AG08395 (cell line): ENCODE measurements at regions not wholly inside any gene's neighbourhood (a gene's known extent, or its start where the extent isn't known, plus 50 kb on each side); places are given as distances from the start of the nearest gene placed in this dataset.
"Not testable (repeated sequence)": the region's sequence is repeated elsewhere in the genome, so short reads cannot be mapped to it uniquely, and the experiment has no call there.

Experiments
- DNase-seq: peaks from one replicate; pipeline ENCODE4 v3.0.0; 2012; ENCODE audit warnings: mixed read lengths, low spot score

- DNase-seq = no peak
Observed at GRCh38 chr3:31184261-31185061, 290.0 kb upstream of the GADL1 start.

GRCh38 chr3:31185062-31185357 lies 290.5 kb upstream of the GADL1 start:
- DNase-seq = no peak

- no peak for DNase-seq
Observed at GRCh38 chr3:31186041-31186440, 291.6 kb upstream of the GADL1 start.

- DNase-seq = no peak
Observed at GRCh38 chr3:31187380-31187779, 292.9 kb upstream of the GADL1 start.

GRCh38 chr3:31188112-31188511 lies 293.7 kb upstream of the GADL1 start:
- no peak for DNase-seq

GRCh38 chr3:31189330-31189729 lies 294.9 kb upstream of the GADL1 start:
- no peak for DNase-seq

- no peak for DNase-seq
Observed at GRCh38 chr3:31189971-31190370, 295.5 kb upstream of the GADL1 start.

- no peak for DNase-seq
Observed at GRCh38 chr3:31191354-31191753, 296.9 kb upstream of the GADL1 start.

GRCh38 chr3:31193429-31193828 lies 299.0 kb upstream of the GADL1 start:
- no peak for DNase-seq

- DNase-seq = no peak
Observed at GRCh38 chr3:31193871-31194270, 299.4 kb upstream of the GADL1 start.

GRCh38 chr3:31196261-31196660 lies 301.8 kb upstream of the GADL1 start:
- no peak for DNase-seq

GRCh38 chr3:31196881-31197364 lies 302.5 kb upstream of the GADL1 start:
- peak; percentile 82 for DNase-seq

- DNase-seq = no peak
Observed at GRCh38 chr3:31197941-31198340, 303.5 kb upstream of the GADL1 start.

GRCh38 chr3:31198890-31199289 lies 304.4 kb upstream of the GADL1 start:
- no peak for DNase-seq

GRCh38 chr3:31203960-31204795 lies 309.7 kb upstream of the GADL1 start:
- no peak for DNase-seq

GRCh38 chr3:31204796-31205056 lies 310.3 kb upstream of the GADL1 start:
- not testable (repeated sequence) for DNase-seq

- no peak for DNase-seq
Observed at GRCh38 chr3:31210068-31210645, 315.7 kb upstream of the GADL1 start.

- no peak for DNase-seq
Observed at GRCh38 chr3:31213869-31214486, 318.7 kb upstream of the STT3B start.

- DNase-seq = no peak
Observed at GRCh38 chr3:31218082-31218481, 314.6 kb upstream of the STT3B start.

GRCh38 chr3:31219131-31219843 lies 313.4 kb upstream of the STT3B start:
- DNase-seq = no peak

- DNase-seq = no peak
Observed at GRCh38 chr3:31220431-31220830, 312.3 kb upstream of the STT3B start.

- no peak for DNase-seq
Observed at GRCh38 chr3:31223278-31223677, 309.4 kb upstream of the STT3B start.
